Stomach (tissue), 4 donors: ENCODE measurements at regions not wholly inside any gene's neighbourhood (a gene's known extent, or its start where the extent isn't known, plus 50 kb on each side); places are given as distances from the start of the nearest gene placed in this dataset.

Experiments
- CTCF ChIP-seq, 7 experiments: fragments of 450-650 bp in 4 of 7; fragments of 200-600 bp in 3 of 7; sonication (generic) in 3 of 7; IDR thresholded peaks; one replicate each; pipeline ENCODE4 v1.5.1; 2016 to 2019; ENCODE audit warnings: antibody characterized with exemption in 7 of 7, control low read depth in 2 of 7, mild to moderate bottlenecking in 1 of 7
- EP300 ChIP-seq: sonication (generic); formaldehyde crosslinking; IDR thresholded peaks from one replicate; pipeline ENCODE4 v1.6.1; 2017; ENCODE audit warnings: antibody characterized with exemption

GRCh38 chr3:144894576-144894975 is 923.0 kb downstream of the DIPK2A start:
- no peak for TF ChIP-seq CTCF (IDR thresholded peaks at IDR 0.05)
- TF ChIP-seq EP300, result no peak
